DOHH2 (cell line): ENCODE measurements at regions not wholly inside any gene's neighbourhood (a gene's known extent, or its start where the extent isn't known, plus 50 kb on each side); places are given as distances from the start of the nearest gene placed in this dataset.

Experiments used
- EZH2phosphoT487 ChIP-seq: fragments of 200-600 bp; sonication (generic); IDR thresholded peaks from 2 replicates; pipeline ENCODE4 v1.6.1; 2017; ENCODE audit warnings: borderline replicate concordance, mild to moderate bottlenecking, antibody characterized with exemption, low read length, moderate library complexity, mixed read lengths
- TF ChIP-seq, protein P1 (sequence below): fragments of 200-600 bp; sonication (generic); IDR thresholded peaks from one replicate; pipeline ENCODE4 v1.5.1; 2014; ENCODE audit warnings: antibody characterized with exemption, mild to moderate bottlenecking, low read depth, low read length; ENCODE audit not compliant: poor library complexity, severe bottlenecking

DNA sequence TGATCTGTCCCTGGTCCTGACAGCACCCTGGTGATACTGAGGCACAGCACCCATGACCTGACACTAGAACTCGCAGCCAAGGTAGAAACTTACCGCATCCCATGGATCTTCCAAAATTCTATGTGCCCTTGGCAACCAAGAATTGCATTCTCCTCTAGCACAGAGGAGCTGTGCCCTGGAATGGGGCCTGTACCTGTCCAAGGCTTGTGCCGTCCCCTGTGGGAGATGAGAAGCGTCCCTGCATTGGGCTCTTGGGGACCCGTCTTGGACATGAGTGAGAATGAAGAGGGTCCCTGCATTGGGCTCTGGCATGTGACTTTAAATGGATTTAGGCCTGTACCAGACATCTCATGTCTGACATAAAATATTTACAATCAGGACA, 67.1 kb downstream of the GGTLC2 start:
- TF ChIP-seq, protein P1, sequence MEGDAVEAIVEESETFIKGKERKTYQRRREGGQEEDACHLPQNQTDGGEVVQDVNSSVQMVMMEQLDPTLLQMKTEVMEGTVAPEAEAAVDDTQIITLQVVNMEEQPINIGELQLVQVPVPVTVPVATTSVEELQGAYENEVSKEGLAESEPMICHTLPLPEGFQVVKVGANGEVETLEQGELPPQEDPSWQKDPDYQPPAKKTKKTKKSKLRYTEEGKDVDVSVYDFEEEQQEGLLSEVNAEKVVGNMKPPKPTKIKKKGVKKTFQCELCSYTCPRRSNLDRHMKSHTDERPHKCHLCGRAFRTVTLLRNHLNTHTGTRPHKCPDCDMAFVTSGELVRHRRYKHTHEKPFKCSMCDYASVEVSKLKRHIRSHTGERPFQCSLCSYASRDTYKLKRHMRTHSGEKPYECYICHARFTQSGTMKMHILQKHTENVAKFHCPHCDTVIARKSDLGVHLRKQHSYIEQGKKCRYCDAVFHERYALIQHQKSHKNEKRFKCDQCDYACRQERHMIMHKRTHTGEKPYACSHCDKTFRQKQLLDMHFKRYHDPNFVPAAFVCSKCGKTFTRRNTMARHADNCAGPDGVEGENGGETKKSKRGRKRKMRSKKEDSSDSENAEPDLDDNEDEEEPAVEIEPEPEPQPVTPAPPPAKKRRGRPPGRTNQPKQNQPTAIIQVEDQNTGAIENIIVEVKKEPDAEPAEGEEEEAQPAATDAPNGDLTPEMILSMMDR, result no peak
- no peak for TF ChIP-seq EZH2phosphoT487
